Endothelial cell of umbilical vein (primary cell): ENCODE measurements at regions not wholly inside any gene's neighbourhood (a gene's known extent, or its start where the extent isn't known, plus 50 kb on each side); places are given as distances from the start of the nearest gene placed in this dataset.

Experiments
- CTCF ChIP-seq, 2 donors: IDR thresholded peaks; 1 replicate in 1 of 2; 2 replicates in 1 of 2; pipeline ENCODE4 v1.5.1; 2011; ENCODE audit warnings: low read length in 2 of 2, mild to moderate bottlenecking in 2 of 2, moderate library complexity in 2 of 2, control low read depth in 1 of 2, inconsistent platforms in 1 of 2, low read depth in 1 of 2; ENCODE audit not compliant: insufficient read depth in 1 of 2; ENCODE audit errors: extremely low read depth in 1 of 2
- EZH2 ChIP-seq: IDR thresholded peaks from 2 replicates; pipeline ENCODE4 v1.6.1; 2012; ENCODE audit warnings: borderline replicate concordance, low read depth, mild to moderate bottlenecking, moderate library complexity, low read length, inconsistent platforms; ENCODE audit not compliant: severe bottlenecking
- GATA2 ChIP-seq: IDR thresholded peaks from 2 replicates; pipeline ENCODE4 v1.7.0; 2011; ENCODE audit warnings: low read depth, mild to moderate bottlenecking, moderate library complexity, mixed read lengths, low read length; ENCODE audit not compliant: insufficient read length, insufficient read depth
- MAX ChIP-seq: IDR thresholded peaks from 2 replicates; pipeline ENCODE4 v1.6.1; 2011; ENCODE audit not compliant: insufficient read depth, insufficient read length
- POLR2A ChIP-seq: IDR thresholded peaks from 2 replicates; pipeline ENCODE4 v1.6.1; 2012; ENCODE audit warnings: low read depth, mild to moderate bottlenecking, control low read depth, low read length

DNA sequence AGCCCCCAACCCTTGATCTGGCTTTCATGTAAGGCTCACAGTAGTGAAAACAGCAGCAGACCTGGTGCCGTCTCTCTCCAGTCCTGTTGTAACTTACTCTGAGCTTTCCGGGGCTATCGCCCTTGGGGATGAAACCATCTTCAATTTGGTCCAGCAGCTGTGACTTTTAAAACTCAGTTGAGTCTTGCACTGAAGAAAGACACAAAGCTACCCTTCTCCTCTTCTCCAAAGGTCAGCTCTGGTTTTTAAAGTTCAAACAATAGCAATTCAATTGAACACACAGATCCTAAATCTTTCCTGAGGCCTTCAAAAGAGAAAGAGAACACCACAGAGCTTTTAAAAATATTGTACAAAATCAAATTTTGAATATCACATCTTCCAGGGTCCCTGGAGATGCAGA lies 83.5 kb downstream of the SNX5 start:
- no peak for TF ChIP-seq GATA2
- no peak for TF ChIP-seq EZH2
- no peak for TF ChIP-seq CTCF (IDR thresholded peaks at IDR 0.05; ENCODE audit: extremely low read depth in 1 of 2, insufficient read depth in 1 of 2, low read depth in 1 of 2, low read length in 2 of 2)
- TF ChIP-seq MAX, result no peak
- TF ChIP-seq POLR2A, result no peak
